Ovary (tissue), 7 donors: ENCODE measurements at regions not wholly inside any gene's neighbourhood (a gene's known extent, or its start where the extent isn't known, plus 50 kb on each side); places are given as distances from the start of the nearest gene placed in this dataset.
"Not testable (repeated sequence)": the region's sequence is repeated elsewhere in the genome, so short reads cannot be mapped to it uniquely, and the experiment has no call there.

Source experiments
- DNase-seq, 5 donors: peaks; one replicate each; pipeline ENCODE4 v3.0.0-alpha.2; 2019 to 2020
- H3K27ac ChIP-seq, 2 donors: fragments of 200-600 bp; one replicate each; pipeline versions ENCODE4 v1.5.1 to v1.8.0; 2019 to 2022
- H3K27me3 ChIP-seq: fragments of 200-600 bp; one replicate; pipeline ENCODE4 v1.8.0; 2022
- H3K36me3 ChIP-seq: fragments of 200-600 bp; sonication (generic); one replicate; pipeline ENCODE4 v1.5.1; 2019
- H3K4me1 ChIP-seq: one replicate; pipeline ENCODE4 v1.8.1; 2013; ENCODE audit warnings: mild to moderate bottlenecking, moderate library complexity; ENCODE audit not compliant: insufficient read depth
- H3K4me3 ChIP-seq: fragments of 200-600 bp; sonication (generic); one replicate; pipeline ENCODE4 v1.5.1; 2017
- H3K9me3 ChIP-seq, 2 donors: fragments of 200-600 bp in 1 of 2; sonication (generic) in 1 of 2; one replicate each; pipeline versions ENCODE4 v1.5.1 to v1.8.1; 2013 to 2019; ENCODE audit warnings: mild to moderate bottlenecking in 1 of 2, moderate library complexity in 1 of 2
- EP300 ChIP-seq: sonication (generic); formaldehyde crosslinking; IDR thresholded peaks from one replicate; pipeline ENCODE4 v1.6.1; 2017; ENCODE audit warnings: antibody characterized with exemption
- POLR2A ChIP-seq: fragments of 450-650 bp; IDR thresholded peaks from one replicate; pipeline ENCODE4 v1.6.1; 2017; ENCODE audit warnings: antibody characterized with exemption, mild to moderate bottlenecking, moderate library complexity
- WGBS, 3 donors: extraction: QIAGEN DNeasy Blood & Tissue Kit in 1 of 3; methylation state at CpG; one replicate each; pipeline versions ENCODE4 v1.1.5 to v1.1.7; 2013 to 2017; 5-methylcytosine and 5-hydroxymethylcytosine counted together
- intact Hi-C, 4 donors: fragments of 100-400 bp; cut with DNase I; formaldehyde crosslinking; loops; one replicate each; pipeline versions ENCODE4 v1.11.0 to v1.15.1; 2022 to 2023
- TF ChIP-seq, protein P1 (sequence below), 3 donors: fragments of 450-650 bp in 2 of 3; fragments of 200-600 bp in 1 of 3; IDR thresholded peaks; one replicate each; pipeline versions ENCODE4 v1.5.1 to v1.8.0; 2016 to 2022; ENCODE audit warnings: antibody characterized with exemption in 3 of 3, mild to moderate bottlenecking in 1 of 3
- donor health status: DM: no; HTN: no; CAD: no; lungs with moderate emphysema.
- donor health status: DM: no; HTN: no; CAD: no.
- donor health status: Bipolar disorder and iron deficiency.
- donor health status: DM: no; HTN: no; CAD: no.
- donor health status: DM: yes; HTN: yes; CAD: no.

- Histone ChIP-seq H3K27me3 (no peaks in the 10 kb centered on the region), H3K36me3 (no peaks in the 10 kb centered on the region), H3K4me1 (no peaks in the 10 kb centered on the region), H3K9me3 (no peaks in the 10 kb centered on the region), H3K27ac (no peak overlapping the region), H3K4me3 (no peak overlapping the region)
- TF ChIP-seq, protein P1, sequence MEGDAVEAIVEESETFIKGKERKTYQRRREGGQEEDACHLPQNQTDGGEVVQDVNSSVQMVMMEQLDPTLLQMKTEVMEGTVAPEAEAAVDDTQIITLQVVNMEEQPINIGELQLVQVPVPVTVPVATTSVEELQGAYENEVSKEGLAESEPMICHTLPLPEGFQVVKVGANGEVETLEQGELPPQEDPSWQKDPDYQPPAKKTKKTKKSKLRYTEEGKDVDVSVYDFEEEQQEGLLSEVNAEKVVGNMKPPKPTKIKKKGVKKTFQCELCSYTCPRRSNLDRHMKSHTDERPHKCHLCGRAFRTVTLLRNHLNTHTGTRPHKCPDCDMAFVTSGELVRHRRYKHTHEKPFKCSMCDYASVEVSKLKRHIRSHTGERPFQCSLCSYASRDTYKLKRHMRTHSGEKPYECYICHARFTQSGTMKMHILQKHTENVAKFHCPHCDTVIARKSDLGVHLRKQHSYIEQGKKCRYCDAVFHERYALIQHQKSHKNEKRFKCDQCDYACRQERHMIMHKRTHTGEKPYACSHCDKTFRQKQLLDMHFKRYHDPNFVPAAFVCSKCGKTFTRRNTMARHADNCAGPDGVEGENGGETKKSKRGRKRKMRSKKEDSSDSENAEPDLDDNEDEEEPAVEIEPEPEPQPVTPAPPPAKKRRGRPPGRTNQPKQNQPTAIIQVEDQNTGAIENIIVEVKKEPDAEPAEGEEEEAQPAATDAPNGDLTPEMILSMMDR (IDR thresholded peaks at IDR 0.05) = no peak
- TF ChIP-seq EP300 (no peak), POLR2A (no peak)
- intact Hi-C loops = no loop called here
- WGBS, 3 donors = 77 to 83% (median 77%) methylated on average over 3 of the region's 3 CpGs
- no peak for DNase-seq
These were observed 66.2 kb upstream of the TSC22D2 start for GRCh38 chr3:150341891-150342290.

- H3K27me3 ChIP-seq, H3K27ac ChIP-seq, H3K4me1 ChIP-seq, DNase-seq, H3K36me3 ChIP-seq, H3K9me3 ChIP-seq, intact Hi-C loops, H3K4me3 ChIP-seq: not testable (repeated sequence)
- WGBS, 3 donors = 87 to 95% (median 93%) methylated on average over 9 of the region's 9 CpGs
These were observed 71.7 kb upstream of the TSC22D2 start for GRCh38 chr3:150336363-150336762.

- Histone ChIP-seq H3K36me3 (no peaks in the 10 kb centered on the region), H3K27me3 (no peaks in the 10 kb centered on the region), H3K9me3 (no peaks in the 10 kb centered on the region), H3K4me3 (no peak overlapping the region), H3K27ac (no peak overlapping the region), H3K4me1 (no peaks in the 10 kb centered on the region)
- TF ChIP-seq POLR2A (no peak), EP300 (no peak)
- TF ChIP-seq, protein P1 (IDR thresholded peaks at IDR 0.05) = no peak
- DNase-seq = no peak
- 71 to 72% (median 71%) methylated on average over 2 of the region's 2 CpGs for WGBS, 3 donors
- intact Hi-C loops = no loop called here
These were observed 72.5 kb upstream of the TSC22D2 start for GRCh38 chr3:150335631-150336030.

- intact Hi-C loops = no loop called here
- Histone ChIP-seq H3K36me3 (no peaks in the 10 kb centered on the region), H3K4me1 (no peaks in the 10 kb centered on the region), H3K27ac (no peak overlapping the region), H3K4me3 (no peak overlapping the region), H3K9me3 (no peaks in the 10 kb centered on the region), H3K27me3 (no peaks in the 10 kb centered on the region)
- 77 to 79% (median 77%) methylated on average over 3 of the region's 3 CpGs for WGBS, 3 donors
- DNase-seq = no peak
- no peak for TF ChIP-seq EP300
- TF ChIP-seq, protein P1 (IDR thresholded peaks at IDR 0.05) = no peak
- TF ChIP-seq POLR2A = no peak
These were observed 73.1 kb upstream of the TSC22D2 start for GRCh38 chr3:150334974-150335373.

DNA sequence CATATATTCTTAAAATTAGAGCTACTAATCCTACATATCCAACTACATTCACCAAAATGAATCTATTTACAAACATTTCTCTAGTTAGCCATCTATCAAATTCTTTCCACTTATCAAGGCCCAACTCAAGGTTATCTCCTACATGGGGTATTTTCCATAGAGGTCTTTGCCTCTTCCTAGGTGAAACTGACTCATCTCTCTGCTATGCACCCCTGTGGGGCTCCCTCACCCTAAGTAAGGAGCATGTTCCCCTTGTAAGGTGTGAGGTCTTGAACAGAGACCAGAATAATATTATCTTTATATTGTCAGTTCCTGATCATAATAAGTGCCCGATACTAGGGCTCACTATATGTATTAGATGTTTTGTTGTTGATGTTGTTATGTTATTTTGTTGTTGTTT lies 74.6 kb upstream of the TSC22D2 start:
- WGBS, 3 donors = 96 to 97% (median 97%) methylated on average over 1 of the region's 1 CpG

More for the DNA sequence above, 74.6 kb upstream of the TSC22D2 start:
- TF ChIP-seq, protein P1 (IDR thresholded peaks at IDR 0.05) = no peak
- TF ChIP-seq POLR2A = no peak
- no peak for TF ChIP-seq EP300
- Histone ChIP-seq H3K36me3 (no peaks in the 10 kb centered on the region), H3K4me1 (no peaks in the 10 kb centered on the region), H3K4me3 (no peak overlapping the region), H3K9me3 (no peaks in the 10 kb centered on the region), H3K27me3 (no peaks in the 10 kb centered on the region), H3K27ac (no peak overlapping the region)
- no peak for DNase-seq
- intact Hi-C loops = no loop called here
